NCI-H1092 treated with DMSO at 0.1 percent for 48 hours (cell line): ENCODE measurements at regions not wholly inside any gene's neighbourhood (a gene's known extent, or its start where the extent isn't known, plus 50 kb on each side); places are given as distances from the start of the nearest gene placed in this dataset.

ENCODE experiments used
- DNase-seq: peaks from one replicate; lab custom pipeline; 2025; lab: John Stamatoyannopoulos, UW

GRCh38 chr7:93015779-93016481 lies 101.8 kb downstream of the SAMD9 start:
- DNase-seq, result no peak

GRCh38 chr7:93015101-93015778 lies 102.5 kb downstream of the SAMD9 start:
- no peak for DNase-seq

GRCh38 chr7:93014410-93014809 lies 103.4 kb downstream of the SAMD9 start:
- no peak for DNase-seq

- no peak for DNase-seq
Observed at GRCh38 chr7:93013446-93014061, 104.2 kb downstream of the SAMD9 start.

GRCh38 chr7:93011351-93012294 lies 106.2 kb downstream of the SAMD9 start:
- no peak for DNase-seq

GRCh38 chr7:93008833-93009232 lies 108.9 kb downstream of the SAMD9 start:
- DNase-seq, result no peak

- DNase-seq, result no peak
Observed at GRCh38 chr7:93006480-93007095, 111.2 kb downstream of the SAMD9 start.

GRCh38 chr7:93004906-93005305 lies 112.9 kb downstream of the SAMD9 start:
- no peak for DNase-seq

GRCh38 chr7:92997719-92998118 lies 120.1 kb downstream of the SAMD9 start:
- no peak for DNase-seq

- no peak for DNase-seq
Observed at GRCh38 chr7:92997152-92997551, 120.6 kb downstream of the SAMD9 start.

- no peak for DNase-seq
Observed at GRCh38 chr7:92994901-92995300, 122.9 kb downstream of the SAMD9 start.

- no peak for DNase-seq
Observed at GRCh38 chr7:92992932-92993331, 124.8 kb downstream of the SAMD9 start.

- no peak for DNase-seq
Observed at GRCh38 chr7:92992483-92992882, 125.3 kb downstream of the SAMD9 start.

- DNase-seq, result no peak
Observed at GRCh38 chr7:92991190-92991589, 126.6 kb downstream of the SAMD9 start.

GRCh38 chr7:92988941-92989545 lies 128.7 kb downstream of the SAMD9 start:
- DNase-seq, result no peak

GRCh38 chr7:92988051-92988450 lies 129.7 kb downstream of the SAMD9 start:
- no peak for DNase-seq

GRCh38 chr7:92987538-92987937 lies 130.2 kb downstream of the SAMD9 start:
- no peak for DNase-seq

- DNase-seq, result no peak
Observed at GRCh38 chr7:92987095-92987494, 130.7 kb downstream of the SAMD9 start.

- DNase-seq, result no peak
Observed at GRCh38 chr7:92982928-92983327, 134.9 kb downstream of the SAMD9 start.

GRCh38 chr7:92976931-92977330 lies 140.6 kb upstream of the CDK6 start:
- DNase-seq, result no peak

GRCh38 chr7:92973974-92974373 lies 137.6 kb upstream of the CDK6 start:
- DNase-seq, result no peak
